ENCODE measurements at regions not wholly inside any gene's neighbourhood (a gene's known extent, or its start where the extent isn't known, plus 50 kb on each side); places are given as distances from the start of the nearest gene placed in this dataset.

- no peak for DNase-seq
Measured at GRCh38 chr11:11038352-11038751, 180.5 kb upstream of the ZBED5 start.

GRCh38 chr11:11036848-11037732 lies 179.2 kb upstream of the ZBED5 start:
- DNase-seq = peak in 1 of 4 experiments; percentile 6

- no peak for DNase-seq
Measured at GRCh38 chr11:11036185-11036847, 178.5 kb upstream of the ZBED5 start.

- no peak for DNase-seq
Measured at GRCh38 chr11:11035331-11035730, 177.5 kb upstream of the ZBED5 start.

- DNase-seq = no peak
Measured at GRCh38 chr11:11034476-11034875, 176.6 kb upstream of the ZBED5 start.

- no peak for DNase-seq
Measured at GRCh38 chr11:11032066-11032465, 174.2 kb upstream of the ZBED5 start.

GRCh38 chr11:11029027-11029426 lies 171.2 kb upstream of the ZBED5 start:
- DNase-seq = no peak

GRCh38 chr11:11028017-11028692 lies 170.3 kb upstream of the ZBED5 start:
- DNase-seq = peak; percentile 34 to 61 (median 52)

- no peak for DNase-seq
Measured at GRCh38 chr11:11027288-11027687, 169.4 kb upstream of the ZBED5 start.

- no peak for DNase-seq
Measured at GRCh38 chr11:11025087-11025486, 167.2 kb upstream of the ZBED5 start.

- DNase-seq = no peak
Measured at GRCh38 chr11:11022125-11022730, 164.4 kb upstream of the ZBED5 start.

GRCh38 chr11:11021563-11021962 lies 163.7 kb upstream of the ZBED5 start:
- no peak for DNase-seq

GRCh38 chr11:11020747-11021149 lies 162.9 kb upstream of the ZBED5 start:
- no peak for DNase-seq

- no peak for DNase-seq
Measured at GRCh38 chr11:11020219-11020726, 162.4 kb upstream of the ZBED5 start.

- DNase-seq = no peak
Measured at GRCh38 chr11:11016943-11017342, 159.1 kb upstream of the ZBED5 start.

- DNase-seq = no peak
Measured at GRCh38 chr11:11016068-11016467, 158.2 kb upstream of the ZBED5 start.

GRCh38 chr11:11011617-11012016 lies 153.8 kb upstream of the ZBED5 start:
- DNase-seq = no peak

- DNase-seq = no peak
Measured at GRCh38 chr11:11010624-11011127, 152.8 kb upstream of the ZBED5 start.

- DNase-seq = no peak
Measured at GRCh38 chr11:11009179-11009578, 151.3 kb upstream of the ZBED5 start.

GRCh38 chr11:11004069-11004468 lies 146.2 kb upstream of the ZBED5 start:
- no peak for DNase-seq

- no peak for DNase-seq
Measured at GRCh38 chr11:11003226-11003625, 145.4 kb upstream of the ZBED5 start.

- no peak for DNase-seq
Measured at GRCh38 chr11:11000579-11001283, 142.9 kb upstream of the ZBED5 start.
